ENCODE measurements at regions not wholly inside any gene's neighbourhood (a gene's known extent, or its start where the extent isn't known, plus 50 kb on each side); places are given as distances from the start of the nearest gene placed in this dataset.
A peak's percentile ranks its signal among the peaks of the same experiment; 100 is the strongest.

- DNase-seq: no peak
These were observed 478.7 kb upstream of the TCF4 start for GRCh38 chr18:56066524-56067213.

- DNase-seq: no peak
These were observed 477.1 kb upstream of the TCF4 start for GRCh38 chr18:56065086-56065485.

GRCh38 chr18:56062931-56063330, 474.9 kb upstream of the TCF4 start:
- DNase-seq: no peak

- DNase-seq: no peak
These were observed 473.1 kb upstream of the TCF4 start for GRCh38 chr18:56060967-56061541.

- DNase-seq: no peak
These were observed 464.2 kb upstream of the TCF4 start for GRCh38 chr18:56052202-56052601.

- DNase-seq: no peak
These were observed 456.2 kb upstream of the TCF4 start for GRCh38 chr18:56044239-56044638.

- no peak for DNase-seq
These were observed 455.7 kb upstream of the TCF4 start for GRCh38 chr18:56043641-56044061.

GRCh38 chr18:56042915-56043536, 455.0 kb upstream of the TCF4 start:
- no peak for DNase-seq

- DNase-seq: peak in 2 of 3 experiments; percentile 34 to 84
These were observed 450.4 kb upstream of the TCF4 start for GRCh38 chr18:56038171-56039030.

GRCh38 chr18:56036741-56037140, 448.7 kb upstream of the TCF4 start:
- DNase-seq: no peak

GRCh38 chr18:56035546-56035945, 447.6 kb upstream of the TCF4 start:
- no peak for DNase-seq

GRCh38 chr18:56034949-56035348, 447.0 kb upstream of the TCF4 start:
- DNase-seq: no peak

- DNase-seq: no peak
These were observed 442.1 kb upstream of the TCF4 start for GRCh38 chr18:56030060-56030459.

GRCh38 chr18:56028514-56028913, 440.5 kb upstream of the TCF4 start:
- no peak for DNase-seq

GRCh38 chr18:56026509-56026908, 438.5 kb upstream of the TCF4 start:
- no peak for DNase-seq

- DNase-seq: no peak
These were observed 433.8 kb upstream of the TCF4 start for GRCh38 chr18:56021809-56022195.

- DNase-seq: no peak
These were observed 433.3 kb upstream of the TCF4 start for GRCh38 chr18:56021136-56021808.

GRCh38 chr18:56019908-56020307, 431.9 kb upstream of the TCF4 start:
- DNase-seq: no peak

- no peak for DNase-seq
These were observed 431.2 kb upstream of the TCF4 start for GRCh38 chr18:56019156-56019555.

GRCh38 chr18:56009411-56009810, 421.4 kb upstream of the TCF4 start:
- no peak for DNase-seq

- no peak for DNase-seq
These were observed 415.7 kb upstream of the TCF4 start for GRCh38 chr18:56003720-56004088.

- no peak for DNase-seq
These were observed 415.2 kb upstream of the TCF4 start for GRCh38 chr18:56003009-56003719.

All from NCI-H1417 (cell line).